Endodermal cell (in vitro differentiated cells): ENCODE measurements at regions not wholly inside any gene's neighbourhood (a gene's known extent, or its start where the extent isn't known, plus 50 kb on each side); places are given as distances from the start of the nearest gene placed in this dataset.
A peak's percentile ranks its signal among the peaks of the same experiment; 100 is the strongest.

Experiments
- DNase-seq: peaks from one replicate; pipeline ENCODE4 v3.0.0-alpha.2; 2017
- H3K27ac ChIP-seq: 2 replicates; pipeline ENCODE4 v1.5.1; 2013; ENCODE audit warnings: mild to moderate bottlenecking, low read depth, low read length, moderate library complexity
- H3K27me3 ChIP-seq: 2 replicates; pipeline ENCODE4 v1.6.1; 2013; ENCODE audit warnings: mild to moderate bottlenecking, low read length, moderate library complexity; ENCODE audit not compliant: insufficient read depth, control insufficient read depth, poor library complexity, severe bottlenecking
- H3K36me3 ChIP-seq: 2 replicates; pipeline ENCODE4 v1.7.0; 2013; ENCODE audit warnings: mild to moderate bottlenecking, low read length, moderate library complexity; ENCODE audit not compliant: control insufficient read depth, insufficient read depth
- H3K4me1 ChIP-seq: one replicate; pipeline ENCODE4 v1.7.0; 2013; ENCODE audit warnings: low read length; ENCODE audit not compliant: control insufficient read depth, insufficient read depth
- H3K4me3 ChIP-seq: 2 replicates; pipeline ENCODE4 v1.5.1; 2013; ENCODE audit warnings: mild to moderate bottlenecking, low read length, moderate library complexity
- H3K9ac ChIP-seq: 2 replicates; pipeline ENCODE4 v1.6.1; 2013; ENCODE audit warnings: mild to moderate bottlenecking, low read length, moderate library complexity; ENCODE audit not compliant: poor library complexity, severe bottlenecking; ENCODE audit errors: extremely low read depth
- H3K9me3 ChIP-seq: 2 replicates; pipeline ENCODE4 v1.6.1; 2013; ENCODE audit warnings: mild to moderate bottlenecking, low read length, moderate library complexity; ENCODE audit not compliant: control insufficient read depth
- H3K27ac Mint-ChIP-seq: 2 replicates; pipeline ENCODE4 v1.8.0; 2020; ENCODE audit warnings: mixed read lengths
- H3K27me3 Mint-ChIP-seq: 2 replicates; pipeline ENCODE4 v1.8.0; 2021; ENCODE audit warnings: mild to moderate bottlenecking, mixed read lengths; ENCODE audit not compliant: insufficient read depth
- H3K36me3 Mint-ChIP-seq: 2 replicates; pipeline ENCODE4 v1.8.0; 2020; ENCODE audit warnings: low read depth, mixed read lengths
- H3K4me1 Mint-ChIP-seq: 2 replicates; pipeline ENCODE4 v1.8.0; 2020; ENCODE audit warnings: mixed read lengths
- H3K4me3 Mint-ChIP-seq: 2 replicates; pipeline ENCODE4 v1.8.0; 2020; ENCODE audit warnings: mild to moderate bottlenecking, moderate library complexity, mixed read lengths
- H3K9me3 Mint-ChIP-seq: 2 replicates; pipeline ENCODE4 v1.8.0; 2020; ENCODE audit warnings: mild to moderate bottlenecking, mixed read lengths
- CTCF ChIP-seq: fragments of 200-600 bp; sonication (generic); conservative IDR thresholded peaks from 2 replicates; pipeline ENCODE4 v1.5.0; 2021; ENCODE audit warnings: antibody characterized with exemption, mild to moderate bottlenecking
- WGBS, 2 experiments: methylation state at CpG; one replicate each; pipeline versions ENCODE4 v1.1.5 to v1.1.7; 2013; ENCODE audit warnings: missing lambda C conversion rate in 2 of 2, mixed read lengths in 1 of 2; ENCODE audit not compliant: insufficient coverage in 1 of 2, insufficient read length in 1 of 2; 5-methylcytosine and 5-hydroxymethylcytosine counted together

GRCh38 chr18:57287766-57288165 is 64.6 kb upstream of the ST8SIA3 start:
- no peak overlapping the region for H3K4me3 Mint-ChIP-seq

DNA sequence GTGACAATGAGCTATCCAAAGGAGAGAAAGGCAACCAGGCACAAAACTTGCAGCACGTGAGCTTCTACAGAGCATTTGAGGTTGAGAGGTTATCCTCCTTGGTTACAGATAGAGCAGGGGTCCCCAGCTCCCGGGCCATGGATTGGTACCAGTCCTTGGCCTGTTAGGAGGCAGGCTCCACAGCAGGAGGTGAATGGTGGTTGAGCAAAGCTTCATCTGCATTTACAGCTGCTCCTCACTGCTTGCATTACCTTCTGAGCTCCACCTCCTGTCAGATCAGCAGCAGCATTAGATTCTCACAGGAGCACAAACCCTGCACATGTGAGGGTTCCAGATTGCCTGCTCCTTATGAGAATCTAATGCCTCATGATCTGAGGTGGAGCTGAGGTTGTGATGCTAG is 57.8 kb upstream of the ST8SIA3 start:
- 76 to 78% methylated on average over 2 of the region's 2 CpGs for WGBS, 2 experiments
- Histone ChIP-seq H3K9me3 (peaks cover under 1% of the 10 kb centered on the region), H3K4me1 (no peaks in the 10 kb centered on the region), H3K9ac (no peak overlapping the region), H3K4me3 (no peak overlapping the region), H3K36me3 (no peaks in the 10 kb centered on the region), H3K27ac (no peak overlapping the region), H3K27me3 (no peaks in the 10 kb centered on the region)
- H3K27me3 Mint-ChIP-seq = peaks cover 4% of the 10 kb centered on the region
- TF ChIP-seq CTCF = no peak
- peaks cover 3% of the 10 kb centered on the region for H3K9me3 Mint-ChIP-seq
- H3K4me3 Mint-ChIP-seq = no peak overlapping the region
- DNase-seq = peak; percentile 59
- H3K4me1 Mint-ChIP-seq = no peaks in the 10 kb centered on the region
- no peak overlapping the region for H3K27ac Mint-ChIP-seq
- H3K36me3 Mint-ChIP-seq = no peaks in the 10 kb centered on the region

More at GRCh38 chr18:57287766-57288165, 64.6 kb upstream of the ST8SIA3 start:
- Histone ChIP-seq H3K27ac (no peak overlapping the region), H3K36me3 (no peaks in the 10 kb centered on the region), H3K27me3 (no peaks in the 10 kb centered on the region), H3K9ac (no peak overlapping the region), H3K9me3 (peaks cover 8% of the 10 kb centered on the region), H3K4me3 (no peak overlapping the region), H3K4me1 (no peaks in the 10 kb centered on the region)
- no peak for TF ChIP-seq CTCF
- Mint-ChIP-seq H3K36me3 (no peaks in the 10 kb centered on the region), H3K27me3 (peaks cover 3% of the 10 kb centered on the region), H3K4me1 (no peaks in the 10 kb centered on the region), H3K9me3 (peaks cover 6% of the 10 kb centered on the region), H3K27ac (no peak overlapping the region)
- WGBS, 2 experiments = 91 to 92% methylated on average over 2 of the region's 2 CpGs
- DNase-seq = no peak

- H3K9me3 ChIP-seq = no peaks in the 10 kb centered on the region
- no peak overlapping the region for H3K27ac ChIP-seq
- Mint-ChIP-seq H3K36me3 (no peaks in the 10 kb centered on the region), H3K27me3 (peaks cover 8% of the 10 kb centered on the region), H3K9me3 (no peaks in the 10 kb centered on the region), H3K4me1 (no peaks in the 10 kb centered on the region), H3K4me3 (no peak overlapping the region), H3K27ac (no peak overlapping the region)
- H3K4me1 ChIP-seq = no peaks in the 10 kb centered on the region
- no peaks in the 10 kb centered on the region for H3K27me3 ChIP-seq
- TF ChIP-seq CTCF = no peak
- H3K4me3 ChIP-seq = no peak overlapping the region
- H3K36me3 ChIP-seq = no peaks in the 10 kb centered on the region
- DNase-seq = no peak
- H3K9ac ChIP-seq = no peak overlapping the region
Measured at GRCh38 chr18:57296336-57296735, 56.0 kb upstream of the ST8SIA3 start.
